Germinal center (tissue), 1 donor: ENCODE measurements at regions not wholly inside any gene's neighbourhood (a gene's known extent, or its start where the extent isn't known, plus 50 kb on each side); places are given as distances from the start of the nearest gene placed in this dataset.
"Not testable (repeated sequence)": the region's sequence is repeated elsewhere in the genome, so short reads cannot be mapped to it uniquely, and the experiment has no call there.

Source experiments
- DNase-seq: peaks from one replicate; pipeline ENCODE4 v3.0.0; 2012; ENCODE audit warnings: mixed read lengths, low spot score

GRCh38 chr15:20237256-20238020 is 304.2 kb downstream of the GOLGA6L6 start:
- not testable (repeated sequence) for DNase-seq

GRCh38 chr15:20235728-20236127 is 305.9 kb downstream of the GOLGA6L6 start:
- DNase-seq = not testable (repeated sequence)

- not testable (repeated sequence) for DNase-seq
These were observed 307.5 kb downstream of the GOLGA6L6 start for GRCh38 chr15:20234006-20234540.

GRCh38 chr15:20232457-20232856 is 309.1 kb downstream of the GOLGA6L6 start:
- not testable (repeated sequence) for DNase-seq

GRCh38 chr15:20230656-20231055 is 310.9 kb downstream of the GOLGA6L6 start:
- DNase-seq = not testable (repeated sequence)

- not testable (repeated sequence) for DNase-seq
These were observed 312.8 kb downstream of the GOLGA6L6 start for GRCh38 chr15:20228791-20229190.

GRCh38 chr15:20227119-20227853 is 314.3 kb downstream of the GOLGA6L6 start:
- not testable (repeated sequence) for DNase-seq

- not testable (repeated sequence) for DNase-seq
These were observed 315.1 kb downstream of the GOLGA6L6 start for GRCh38 chr15:20226531-20226930.

GRCh38 chr15:20221063-20221462 is 320.5 kb downstream of the GOLGA6L6 start:
- not testable (repeated sequence) for DNase-seq

GRCh38 chr15:20219171-20219570 is 322.4 kb downstream of the GOLGA6L6 start:
- DNase-seq = not testable (repeated sequence)

GRCh38 chr15:20215700-20216099 is 325.9 kb downstream of the GOLGA6L6 start:
- not testable (repeated sequence) for DNase-seq

GRCh38 chr15:20214101-20214500 is 327.5 kb downstream of the GOLGA6L6 start:
- DNase-seq = not testable (repeated sequence)

GRCh38 chr15:20211508-20211907 is 330.1 kb downstream of the GOLGA6L6 start:
- DNase-seq = not testable (repeated sequence)

- DNase-seq = not testable (repeated sequence)
These were observed 331.6 kb downstream of the GOLGA6L6 start for GRCh38 chr15:20209973-20210372.

GRCh38 chr15:20207607-20208006 is 334.0 kb downstream of the GOLGA6L6 start:
- not testable (repeated sequence) for DNase-seq

- not testable (repeated sequence) for DNase-seq
These were observed 334.4 kb downstream of the GOLGA6L6 start for GRCh38 chr15:20207198-20207597.

GRCh38 chr15:20204177-20204866 is 337.3 kb downstream of the GOLGA6L6 start:
- DNase-seq = not testable (repeated sequence)

GRCh38 chr15:20203649-20204150 is 337.9 kb downstream of the GOLGA6L6 start:
- not testable (repeated sequence) for DNase-seq

- DNase-seq = not testable (repeated sequence)
These were observed 346.9 kb downstream of the GOLGA6L6 start for GRCh38 chr15:20194591-20195198.

- DNase-seq = not testable (repeated sequence)
These were observed 348.3 kb downstream of the GOLGA6L6 start for GRCh38 chr15:20192982-20193929.
